H1 (cell line): ENCODE measurements at regions not wholly inside any gene's neighbourhood (a gene's known extent, or its start where the extent isn't known, plus 50 kb on each side); places are given as distances from the start of the nearest gene placed in this dataset.

Experiments used
- BCL11A ChIP-seq, 2 experiments: IDR thresholded peaks; one replicate each; pipeline ENCODE4 v1.6.1; 2011; ENCODE audit warnings: low read depth in 2 of 2, low read length in 2 of 2, mild to moderate bottlenecking in 2 of 2
- CTCF ChIP-seq, 3 experiments: IDR thresholded peaks; 1 replicate in 2 of 3; 2 replicates in 1 of 3; pipeline versions ENCODE4 v1.5.1 to v1.6.1; 2011; ENCODE audit warnings: low read length in 3 of 3, mild to moderate bottlenecking in 3 of 3, inconsistent platforms in 2 of 3, low read depth in 1 of 3, moderate library complexity in 1 of 3; ENCODE audit not compliant: insufficient read depth in 1 of 3; ENCODE audit errors: control extremely low read depth in 1 of 3
- NANOG ChIP-seq: IDR thresholded peaks from 2 replicates; pipeline ENCODE4 v1.6.1; 2011; ENCODE audit warnings: low read length, low read depth, mild to moderate bottlenecking, inconsistent platforms; ENCODE audit not compliant: insufficient read depth, poor library complexity, severe bottlenecking
- RAD21 ChIP-seq, 2 experiments: IDR thresholded peaks in 1 of 2; conservative IDR thresholded peaks in 1 of 2; 2 replicates each; pipeline ENCODE4 v1.6.1; 2011; ENCODE audit warnings: low read depth in 2 of 2, low read length in 2 of 2, improper control_type of control experiment in 1 of 2, inconsistent platforms in 1 of 2, mild to moderate bottlenecking in 1 of 2, moderate library complexity in 1 of 2
- TAF7 ChIP-seq: optimal IDR thresholded peaks from 2 replicates; pipeline ENCODE3; 2011; ENCODE audit warnings: low read depth, mild to moderate bottlenecking, inconsistent platforms, low read length, moderate library complexity, borderline replicate concordance

- TF ChIP-seq BCL11A (IDR thresholded peaks at IDR 0.05; ENCODE audit: low read depth in 2 of 2, low read length in 2 of 2) = no peak
- TF ChIP-seq TAF7 = no peak
- TF ChIP-seq NANOG = no peak
- TF ChIP-seq CTCF (IDR thresholded peaks at IDR 0.05; ENCODE audit: control extremely low read depth in 1 of 3, insufficient read depth in 1 of 3, low read depth in 1 of 3, low read length in 3 of 3) = no peak
- no peak for TF ChIP-seq RAD21 (IDR thresholded peaks at IDR 0.05 in 1 of 2, conservative IDR thresholded peaks at IDR 0.05 in 1 of 2; ENCODE audit: low read depth in 2 of 2, low read length in 2 of 2)
These were observed 299.3 kb downstream of the GALR1 start (continued) for GRCh38 chr18:77548790-77549420.
